NCI-H1417 (cell line): ENCODE measurements at regions not wholly inside any gene's neighbourhood (a gene's known extent, or its start where the extent isn't known, plus 50 kb on each side); places are given as distances from the start of the nearest gene placed in this dataset.
A peak's percentile ranks its signal among the peaks of the same experiment; 100 is the strongest.
"Not testable (repeated sequence)": the region's sequence is repeated elsewhere in the genome, so short reads cannot be mapped to it uniquely, and the experiment has no call there.

Experiments
- DNase-seq, 3 experiments: peaks; one replicate each; lab custom pipeline; 2025; lab: John Stamatoyannopoulos, UW

DNA sequence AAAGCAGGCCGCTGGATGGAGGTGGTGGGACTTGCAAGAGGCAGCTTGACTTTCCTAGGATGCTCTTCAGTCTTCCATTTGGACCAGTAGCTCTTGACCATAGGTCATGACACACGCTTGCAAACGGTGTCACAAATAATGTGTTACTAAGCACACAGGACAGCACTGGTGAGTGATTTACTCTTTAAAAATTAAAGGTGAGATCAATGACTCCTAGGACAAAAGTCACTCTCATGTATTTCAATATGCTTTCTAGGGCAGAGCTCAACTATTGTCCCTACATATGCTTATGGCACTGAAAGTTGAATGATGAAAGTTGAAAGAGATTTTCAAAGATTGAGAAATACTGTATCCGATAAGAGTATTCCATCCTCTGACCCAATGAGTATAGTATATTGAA is 496.7 kb downstream of the EBF1 start:
- DNase-seq, result no peak

DNA sequence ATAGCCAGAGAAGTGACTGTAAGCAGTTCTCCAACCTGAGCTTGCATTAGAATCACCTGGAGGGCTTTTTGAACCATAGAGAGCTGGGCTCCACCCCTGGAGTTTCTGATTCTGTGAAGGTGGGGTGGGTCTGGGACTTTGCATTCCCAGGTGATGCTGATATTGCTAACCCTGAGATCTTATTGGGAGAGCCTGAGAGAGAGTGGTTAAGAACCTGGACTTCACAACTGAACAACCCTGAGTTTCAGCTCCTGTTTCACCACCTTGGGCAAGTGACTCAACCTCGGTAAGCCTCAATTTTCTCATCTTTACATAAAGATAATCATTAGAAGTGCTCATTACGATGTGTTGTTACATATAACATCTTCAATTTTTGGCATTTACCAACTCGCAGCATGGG is 498.6 kb downstream of the EBF1 start:
- no peak for DNase-seq

DNA sequence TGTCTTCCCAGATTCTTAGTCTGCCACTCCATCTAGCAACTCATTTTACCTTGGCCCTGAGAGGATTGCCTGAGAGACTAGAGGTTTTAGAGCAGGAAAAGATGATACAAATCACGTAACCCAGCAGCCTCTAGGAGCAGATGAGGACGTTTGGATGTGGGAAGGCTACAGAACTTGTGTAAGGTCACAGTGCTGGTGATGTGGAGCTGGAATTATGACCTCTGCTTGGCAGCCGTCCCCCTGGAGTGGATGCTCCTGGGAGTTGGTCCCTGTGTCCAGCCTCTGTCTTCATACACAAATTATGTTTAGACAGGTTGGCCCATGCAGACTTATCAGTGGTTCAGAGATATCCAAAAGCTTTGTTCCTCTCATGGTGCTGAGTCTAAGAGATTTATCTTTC is 499.0 kb downstream of the EBF1 start:
- DNase-seq, result no peak

DNA sequence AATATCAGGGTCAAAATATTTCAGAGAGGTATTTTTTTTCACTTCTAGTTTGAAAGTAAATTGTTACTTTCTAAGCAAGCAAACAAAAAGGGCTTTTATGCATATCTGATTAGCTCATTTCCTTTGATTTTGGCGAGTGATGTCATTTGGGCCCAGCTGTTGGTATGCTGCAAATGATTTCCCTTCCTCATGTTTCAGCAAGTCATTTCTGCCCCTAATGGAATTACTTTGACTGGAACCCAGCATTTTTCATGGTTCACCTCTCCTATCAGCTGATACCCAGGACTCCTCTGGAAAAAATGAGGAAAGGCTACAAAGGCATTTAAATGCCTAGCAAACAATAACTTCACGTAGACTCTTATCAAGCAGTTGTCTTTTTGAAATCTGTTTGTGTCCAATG is 500.6 kb downstream of the EBF1 start:
- DNase-seq, result no peak

DNA sequence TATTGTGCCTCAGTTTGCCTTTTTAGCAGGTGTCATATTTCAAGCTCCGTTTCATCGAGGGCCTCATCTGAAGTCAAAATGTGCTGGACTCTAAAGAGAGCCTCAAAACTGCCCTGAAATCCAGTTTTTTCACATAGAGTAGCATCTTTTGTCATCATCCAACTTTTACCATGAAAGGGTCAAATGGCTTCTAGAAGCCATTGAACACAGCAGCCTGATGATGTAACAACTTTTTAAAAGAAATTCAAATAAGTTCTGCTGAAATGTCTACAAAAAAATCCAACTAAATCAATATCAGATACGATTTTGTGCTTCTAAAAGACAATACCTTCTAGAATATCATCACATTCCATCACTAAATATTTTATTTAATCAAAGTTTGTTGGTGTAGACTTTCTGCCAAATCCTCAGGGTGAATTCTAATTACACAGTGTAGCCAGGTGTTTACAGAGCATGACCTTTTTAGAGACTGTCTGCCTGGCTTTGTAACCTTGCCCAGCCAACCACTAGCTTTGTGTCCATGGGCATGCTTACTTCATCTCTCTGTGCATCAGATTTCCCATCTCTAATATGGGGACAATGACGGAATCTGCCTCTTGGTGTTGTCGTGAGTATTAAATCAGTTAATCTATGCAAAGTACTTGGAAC is 505.0 kb downstream of the EBF1 start:
- no peak for DNase-seq

DNA sequence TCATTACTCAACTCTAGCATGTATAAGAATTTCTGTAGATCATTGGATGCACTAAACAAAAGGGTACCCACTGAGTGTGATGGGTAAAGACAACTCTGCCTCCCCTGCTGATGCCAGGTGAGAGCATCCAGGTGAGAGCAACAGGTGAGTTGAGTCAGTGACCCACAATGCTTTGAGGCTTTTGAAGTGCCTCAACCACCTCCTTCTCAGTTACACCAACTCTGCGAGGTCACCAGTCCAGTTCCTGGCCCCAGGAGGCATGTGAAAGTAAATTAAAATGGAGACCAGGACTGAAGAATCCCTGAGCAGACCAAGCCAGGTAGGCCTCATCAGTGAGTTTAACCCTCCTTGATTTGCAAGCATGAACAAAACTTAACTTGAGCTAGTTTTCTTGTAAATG is 505.8 kb downstream of the EBF1 start:
- DNase-seq, result no peak

DNA sequence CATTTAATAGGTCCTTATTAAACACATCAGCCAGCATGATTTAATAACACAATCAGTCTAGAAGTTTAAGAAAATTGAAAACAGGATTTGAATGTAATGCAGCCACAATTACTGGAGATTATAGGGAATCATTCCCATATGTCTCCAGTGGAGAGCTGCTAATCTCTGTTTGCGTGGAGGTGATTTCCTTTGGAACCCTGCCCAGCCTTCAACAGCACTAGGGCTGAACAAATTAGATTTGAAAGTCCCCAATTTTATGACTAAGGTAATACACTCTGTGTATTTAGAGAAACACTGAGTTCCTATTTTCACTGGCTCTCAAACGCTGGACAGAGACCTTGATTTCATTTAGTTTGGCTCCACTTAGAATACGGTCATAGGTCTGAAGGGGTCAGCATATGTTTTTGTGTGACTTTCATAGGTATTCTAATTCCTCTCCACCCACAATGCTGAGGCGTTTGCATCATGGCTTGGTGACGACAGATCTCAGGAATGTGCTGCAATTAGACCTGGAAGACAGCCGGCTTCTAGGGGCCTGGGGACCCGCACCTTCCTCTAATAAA is 508.3 kb downstream of the EBF1 start:
- no peak for DNase-seq

DNA sequence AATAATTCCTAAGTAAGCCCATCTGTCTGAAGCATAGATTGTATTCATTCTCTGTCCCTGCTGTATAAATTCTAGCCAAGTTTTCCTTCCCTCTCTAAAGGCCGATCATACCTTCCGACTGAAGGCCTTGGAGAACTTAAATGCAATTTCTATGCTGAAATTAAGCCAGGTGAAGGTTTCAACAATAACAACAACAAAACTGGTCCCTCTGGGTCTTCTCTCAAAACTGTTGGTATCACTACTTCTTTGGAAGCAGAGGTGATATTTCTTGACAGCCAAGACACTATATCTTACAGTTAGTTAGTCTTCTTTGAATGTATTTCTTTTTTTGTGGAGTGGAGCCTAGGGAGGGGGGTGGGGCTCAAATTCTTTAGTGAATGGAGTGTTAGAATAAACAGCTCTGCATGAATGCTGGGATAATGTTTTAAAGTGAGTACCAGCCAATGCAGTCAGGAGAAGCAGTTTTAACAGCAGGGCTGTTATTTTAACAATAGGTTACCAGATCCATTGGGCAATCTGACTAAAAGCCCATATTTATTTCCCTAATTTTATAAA is 508.9 kb downstream of the EBF1 start:
- no peak for DNase-seq

DNA sequence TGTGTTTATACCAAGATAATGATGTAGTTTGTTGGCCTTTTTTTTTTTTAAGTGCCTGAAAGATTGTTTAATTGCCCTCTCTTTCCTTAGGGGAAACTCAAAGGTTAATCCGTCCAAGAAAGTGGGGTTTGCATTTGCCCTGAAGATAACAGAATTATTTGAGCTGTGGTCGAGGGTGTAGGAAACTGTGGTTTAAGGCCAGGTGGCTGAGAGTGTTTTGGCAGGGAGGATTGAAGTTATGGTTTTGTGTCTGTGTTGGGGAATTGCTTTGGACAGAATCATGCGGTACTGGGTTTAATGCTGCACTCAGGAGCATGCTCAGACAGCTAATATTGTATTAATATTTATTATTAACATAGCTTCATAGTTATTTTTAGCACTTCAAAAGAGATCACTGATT is 509.8 kb downstream of the EBF1 start:
- no peak for DNase-seq

DNA sequence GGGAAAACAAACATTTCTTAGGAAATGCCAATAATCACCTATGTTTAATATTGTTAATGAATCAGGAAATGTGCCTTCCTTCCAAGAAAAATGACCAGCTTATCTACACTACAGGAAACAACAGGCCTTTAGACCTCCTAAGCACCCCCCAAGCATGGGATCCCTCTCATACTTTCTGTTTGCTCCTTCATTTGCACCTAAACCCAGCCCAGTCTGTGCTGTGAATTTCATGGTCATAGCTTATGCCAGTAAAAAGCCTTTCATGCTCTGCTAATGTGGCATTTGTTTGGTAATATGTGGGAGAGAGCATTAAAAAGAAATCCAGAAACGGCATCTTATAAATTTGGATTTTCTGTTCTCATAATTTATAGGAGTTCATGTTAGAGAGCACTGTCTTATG is 511.1 kb downstream of the EBF1 start:
- no peak for DNase-seq

DNA sequence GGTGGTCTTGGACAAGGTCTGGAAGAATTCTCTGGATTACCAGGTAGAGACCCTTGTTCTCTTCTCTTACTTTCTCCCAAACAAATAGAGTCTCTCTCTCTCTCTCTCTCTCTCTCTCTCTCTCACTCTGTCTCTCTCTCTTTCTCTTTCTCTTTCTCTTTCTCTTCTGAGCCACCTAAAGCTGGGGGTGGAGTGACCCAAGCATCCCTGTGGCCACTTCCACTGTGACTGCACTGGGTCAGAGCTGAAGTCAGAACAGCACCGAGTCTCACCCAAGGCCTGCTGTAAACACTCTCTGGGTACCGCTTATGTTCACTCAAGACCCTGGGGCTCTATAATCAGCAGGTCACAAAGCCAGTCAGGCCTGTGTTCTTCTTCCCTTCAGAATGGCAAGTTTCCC is 513.7 kb downstream of the EBF1 start:
- no peak for DNase-seq

DNA sequence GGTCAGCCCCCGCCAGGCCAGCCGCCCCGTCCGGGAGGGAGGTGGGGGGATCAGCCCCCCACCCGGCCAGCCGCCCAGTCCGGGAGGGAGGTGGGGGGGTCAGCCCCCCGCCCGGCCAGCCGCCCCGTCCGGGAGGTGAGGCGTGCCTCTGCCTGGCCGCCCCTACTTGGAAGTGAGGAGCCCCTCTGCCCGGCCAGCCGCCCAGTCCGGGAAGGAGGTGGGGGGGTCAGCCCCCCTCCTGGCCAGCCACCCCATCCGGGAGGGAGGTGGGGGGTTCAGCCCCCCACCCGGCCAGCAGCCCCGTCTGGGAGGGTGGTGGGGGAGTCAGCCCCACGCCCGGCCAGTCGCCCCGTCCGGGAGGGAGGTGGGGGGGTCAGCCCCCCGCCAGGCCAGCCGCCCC is 517.0 kb downstream of the EBF1 start:
- DNase-seq, result not testable (repeated sequence)

DNA sequence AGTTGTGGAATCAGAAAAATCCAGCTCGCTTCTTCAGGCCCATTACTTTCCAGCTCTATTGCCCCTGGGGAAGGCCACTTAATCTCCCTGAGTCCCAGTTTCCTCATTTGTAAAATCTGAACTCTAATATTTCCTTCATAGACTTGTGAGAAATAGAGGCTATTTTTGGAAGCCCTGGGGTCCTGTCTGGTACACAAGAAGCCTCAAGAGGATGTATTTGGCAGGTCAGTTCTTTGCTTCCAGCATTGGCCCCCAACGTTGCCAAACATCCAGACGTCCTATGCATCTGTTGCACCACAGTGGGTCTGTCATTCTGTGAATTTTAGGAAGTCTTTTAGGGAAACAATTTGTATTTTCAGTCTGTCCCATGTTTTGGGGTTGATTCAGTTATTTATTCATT is 525.9 kb downstream of the EBF1 start:
- no peak for DNase-seq

DNA sequence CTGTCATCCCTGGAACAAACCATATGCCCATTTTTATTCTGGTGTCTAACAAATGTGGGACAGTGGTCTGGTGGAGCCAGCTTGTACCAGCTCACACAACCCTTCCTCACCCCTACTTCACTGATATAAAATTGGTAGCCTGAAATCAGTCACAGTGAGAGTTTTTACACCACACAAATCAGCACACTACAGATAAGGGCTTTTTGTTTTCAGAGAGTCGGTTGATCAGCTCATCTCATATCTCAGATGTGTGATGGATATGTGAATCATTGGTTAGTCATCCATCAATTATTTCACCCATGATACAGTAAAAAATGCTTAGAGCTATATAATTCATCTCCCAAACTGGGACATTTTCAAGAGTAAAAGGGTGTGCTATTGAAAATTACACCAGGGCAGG is 529.2 kb downstream of the EBF1 start:
- no peak for DNase-seq

DNA sequence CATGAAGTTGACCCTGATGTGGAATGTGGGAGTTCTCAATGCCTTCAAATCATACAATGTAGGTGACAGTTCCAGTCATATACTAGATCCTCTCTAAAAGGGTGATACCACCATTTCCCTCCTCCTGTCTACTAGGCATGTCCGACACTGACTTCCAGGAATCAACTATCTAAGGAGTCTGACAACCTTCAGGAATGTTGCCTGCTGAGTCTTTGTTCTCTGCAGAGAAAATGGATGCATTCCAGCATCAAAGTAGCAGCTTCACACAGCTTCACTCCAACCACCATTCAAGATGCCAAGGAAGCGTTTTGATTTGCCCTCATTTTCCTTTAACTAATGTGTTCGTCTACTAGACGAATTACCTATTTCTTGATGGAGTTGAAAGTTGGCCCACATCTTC is 530.2 kb downstream of the EBF1 start:
- DNase-seq, result no peak

DNA sequence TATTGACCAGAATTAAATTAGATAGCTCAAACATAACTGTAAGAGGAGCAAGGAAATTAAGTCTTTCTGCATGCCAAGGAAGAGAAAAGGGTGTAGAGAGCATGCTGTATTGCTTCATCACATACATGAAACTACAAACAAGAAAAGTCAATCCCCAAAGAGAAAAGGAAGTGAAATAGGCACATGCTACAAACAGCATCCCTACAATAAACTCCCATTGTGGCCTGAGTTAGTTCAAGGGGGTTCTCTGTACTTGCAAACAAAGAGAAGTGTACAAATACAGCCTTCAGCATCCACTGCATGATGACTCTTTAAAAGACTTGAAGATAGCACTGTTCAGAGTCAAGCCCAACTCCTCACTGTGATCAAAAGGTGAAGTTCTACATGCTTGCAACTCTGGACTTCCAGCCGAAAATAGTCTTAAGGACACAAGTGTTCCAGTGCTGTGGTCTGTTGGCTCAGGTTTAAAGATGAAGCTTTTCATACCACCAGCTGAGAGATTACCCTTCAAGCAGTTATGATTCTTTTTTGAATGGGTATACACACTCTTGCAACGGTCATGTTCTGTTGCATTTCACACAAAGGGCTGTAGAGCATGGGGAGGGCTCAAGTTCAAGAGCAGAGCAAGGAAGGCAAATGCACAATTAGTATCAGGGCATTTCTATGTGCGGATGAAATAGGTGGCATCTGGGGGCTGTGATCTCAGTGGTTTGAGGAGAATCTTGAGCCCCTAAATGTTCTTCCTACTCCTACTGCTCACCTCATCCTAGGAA is 534.5 kb downstream of the EBF1 start:
- DNase-seq, result no peak

DNA sequence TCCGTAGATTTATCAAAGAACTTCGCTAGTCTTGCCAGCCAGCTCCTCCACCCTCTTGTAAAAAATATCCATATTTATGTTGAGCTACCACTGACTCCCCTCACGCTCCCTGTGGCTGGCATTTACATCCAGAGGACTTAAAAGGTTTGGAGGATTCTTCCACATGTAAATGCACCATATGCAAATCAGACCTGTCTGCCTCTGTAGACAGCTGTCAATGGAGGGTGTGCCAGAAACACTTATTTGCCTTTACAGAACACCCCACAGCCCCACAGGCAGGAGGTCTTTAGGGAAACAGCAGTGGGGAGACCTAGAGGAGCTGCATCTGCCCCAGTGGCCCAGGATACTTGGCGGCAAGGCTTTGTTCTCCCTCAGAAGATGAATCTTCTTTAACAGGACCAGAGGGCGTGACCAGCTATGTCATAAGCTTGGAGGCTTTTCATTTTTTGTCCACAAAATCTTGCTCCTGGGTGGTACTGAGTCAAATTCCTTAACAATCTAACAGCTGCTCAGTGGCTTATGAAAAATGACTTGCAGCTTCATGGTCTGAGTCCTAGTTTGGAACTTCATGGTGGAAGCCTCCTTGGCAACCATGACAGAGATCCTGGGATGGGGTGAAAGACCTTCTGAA is 535.8 kb downstream of the EBF1 start:
- no peak for DNase-seq

DNA sequence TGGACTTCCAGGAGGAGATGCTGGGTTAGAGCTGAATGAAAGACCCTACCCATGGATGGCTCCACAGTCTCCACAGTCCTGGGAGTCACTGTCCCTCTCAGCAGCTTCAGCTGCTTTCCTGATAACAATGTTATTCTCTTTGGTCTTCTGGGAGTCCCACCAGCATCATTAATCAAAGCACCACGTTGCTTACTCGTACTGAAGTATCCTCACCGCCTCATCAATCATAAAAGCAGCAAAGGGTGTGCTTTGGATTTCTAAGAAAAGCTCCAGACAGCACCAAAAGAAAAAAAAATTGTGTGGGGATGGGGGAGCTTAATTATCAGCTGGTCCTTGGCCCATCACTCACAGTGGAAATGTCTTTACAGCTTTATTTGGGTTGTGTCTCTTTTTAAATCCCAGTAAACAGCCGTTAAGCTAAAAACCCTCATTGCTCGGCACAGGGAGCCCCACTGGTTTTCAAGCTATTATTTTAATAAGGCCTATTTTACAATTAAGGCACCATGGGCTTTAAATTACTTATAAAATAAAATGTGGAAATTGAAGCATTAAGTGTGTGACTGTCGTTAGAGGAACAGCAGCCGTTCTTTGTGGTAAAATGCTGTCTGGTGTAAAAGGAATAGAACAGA is 538.0 kb downstream of the EBF1 start:
- no peak for DNase-seq

DNA sequence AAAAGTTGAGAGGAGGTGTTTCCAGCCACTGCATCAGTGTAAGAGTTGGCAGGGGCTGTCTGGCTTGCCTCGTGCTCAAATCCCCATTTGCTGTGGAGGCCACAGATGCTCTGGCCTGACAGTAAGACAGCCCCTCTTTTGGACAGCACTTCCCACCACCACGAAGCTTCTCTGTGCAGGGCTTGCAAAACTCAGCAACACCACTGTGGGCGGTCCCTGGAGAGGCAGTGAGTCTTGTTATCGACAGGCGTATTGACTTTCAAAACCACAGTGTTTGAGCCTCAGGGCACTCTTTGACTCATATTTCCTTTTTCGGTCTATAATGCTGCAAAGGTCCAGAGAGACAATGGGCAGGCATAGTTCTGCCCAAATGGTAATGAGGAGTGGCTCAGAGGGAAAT is 539.5 kb downstream of the EBF1 start:
- DNase-seq, result peak in 2 of 3 experiments; percentile 0 to 54

DNA sequence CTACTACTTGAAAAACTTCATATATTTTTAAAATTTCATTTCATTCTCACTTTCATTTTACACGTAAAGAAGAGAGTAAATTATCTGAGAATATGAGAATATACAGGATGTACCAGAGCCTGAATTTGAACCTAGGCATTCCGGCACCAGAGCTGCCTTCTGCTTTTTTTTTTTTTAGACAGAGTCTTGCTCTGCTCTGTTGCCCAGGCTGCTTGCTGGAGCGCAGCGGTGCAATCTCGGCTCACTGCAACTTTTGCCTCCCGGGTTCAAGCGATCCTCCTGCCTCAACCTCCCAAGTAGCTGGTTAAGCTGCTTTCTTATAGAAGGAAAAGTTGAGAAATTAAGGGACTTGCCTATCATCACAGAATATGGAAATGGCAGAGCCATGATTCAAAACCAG is 540.1 kb downstream of the EBF1 start:
- no peak for DNase-seq

DNA sequence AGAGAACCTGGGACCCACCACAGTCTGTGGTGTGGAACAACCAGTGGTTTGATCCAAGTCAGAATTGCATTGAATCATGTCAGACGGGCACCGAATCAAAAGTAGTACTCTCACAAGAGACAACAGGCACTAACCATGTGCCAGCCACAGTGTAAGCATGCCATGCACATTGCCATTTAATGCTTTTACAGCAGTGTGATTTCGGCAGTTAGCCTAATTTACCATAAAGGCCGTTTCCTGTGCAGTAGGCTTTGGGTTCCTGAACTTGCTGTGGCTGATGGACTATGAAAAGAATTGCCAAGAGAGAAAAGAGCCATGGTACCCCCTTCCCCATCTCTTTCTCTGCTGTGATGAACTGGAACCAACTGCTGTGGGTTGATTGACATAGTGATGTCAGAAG is 540.6 kb downstream of the EBF1 start:
- no peak for DNase-seq

DNA sequence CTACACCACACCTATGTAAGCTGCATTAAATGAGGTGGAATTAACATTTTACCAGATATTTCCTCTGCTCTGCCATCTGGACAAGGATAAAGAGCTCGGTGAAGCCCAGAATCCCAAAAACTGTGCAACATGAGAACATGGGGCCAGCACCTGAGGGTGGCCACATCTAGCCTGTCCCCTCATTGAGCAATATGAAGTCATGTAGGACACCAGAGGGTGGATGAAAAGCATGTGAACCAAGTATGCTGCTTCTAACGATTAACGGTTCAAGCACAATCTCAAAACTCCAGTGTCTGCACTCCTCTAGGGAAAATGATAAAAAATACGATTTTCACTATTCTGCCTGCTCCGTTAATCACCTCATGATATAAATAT is 545.8 kb downstream of the EBF1 start:
- no peak for DNase-seq
